ENCODE measurements at regions not wholly inside any gene's neighbourhood (a gene's known extent, or its start where the extent isn't known, plus 50 kb on each side); places are given as distances from the start of the nearest gene placed in this dataset.

- no peak for TF ChIP-seq Cebpa-rat (IDR thresholded peaks at IDR 0.05)
Measured at GRCh38 chr10:8449909-8450308, 395.4 kb downstream of the GATA3 start.

GRCh38 chr10:8453587-8453986 is 399.1 kb downstream of the GATA3 start:
- Histone ChIP-seq H3K36me3 (no peaks in the 10 kb centered on the region), H4K20me1 (no peaks in the 10 kb centered on the region), H3K27ac (no peak overlapping the region), H3K4me1 (no peaks in the 10 kb centered on the region), H3K4me3 (no peak overlapping the region), H3K9ac (no peak overlapping the region), H3K27me3 (no peaks in the 10 kb centered on the region), H3K4me2 (no peak overlapping the region), H3K9me3 (peaks cover 15% of the 10 kb centered on the region; the same call in 1 of the 2 replicates)
- TF ChIP-seq Cebpa-rat (IDR thresholded peaks at IDR 0.05): no peak

More at GRCh38 chr10:8449909-8450308, 395.4 kb downstream of the GATA3 start:
- no peak overlapping the region for H3K9ac ChIP-seq
- H4K20me1 ChIP-seq: no peaks in the 10 kb centered on the region
- no peaks in the 10 kb centered on the region for H3K36me3 ChIP-seq
- no peaks in the 10 kb centered on the region for H3K27me3 ChIP-seq
- no peak overlapping the region for H3K4me2 ChIP-seq
- H3K4me3 ChIP-seq: no peak overlapping the region
- H3K4me1 ChIP-seq: peaks cover 6% of the 10 kb centered on the region
- no peak overlapping the region for H3K27ac ChIP-seq
- H3K9me3 ChIP-seq: no peaks in the 10 kb centered on the region

DNA sequence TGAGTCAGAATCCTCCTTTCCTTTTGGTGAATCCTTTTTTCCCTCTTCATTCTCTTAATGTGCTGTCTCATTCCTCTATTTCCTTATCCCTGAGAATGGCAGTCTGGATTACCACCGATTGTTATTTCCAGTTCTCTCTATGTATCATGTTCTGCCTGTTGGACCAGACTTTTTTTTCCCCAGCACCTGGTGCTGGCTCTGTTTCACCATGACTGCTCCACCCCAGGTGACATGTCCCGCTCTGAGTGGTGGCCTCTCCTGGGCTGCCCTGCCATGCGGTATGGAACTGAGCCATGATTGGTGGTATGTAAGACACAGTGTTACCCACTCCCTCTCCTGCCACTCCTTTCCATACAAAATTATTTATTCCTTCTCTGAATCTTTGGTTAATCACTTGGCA is 399.9 kb downstream of the GATA3 start:
- no peak overlapping the region for H3K9ac ChIP-seq
- no peak for TF ChIP-seq Cebpa-rat (IDR thresholded peaks at IDR 0.05)
- no peak overlapping the region for H3K4me2 ChIP-seq
- H4K20me1 ChIP-seq: no peaks in the 10 kb centered on the region
- H3K4me3 ChIP-seq: no peak overlapping the region
- no peak overlapping the region for H3K27ac ChIP-seq
- no peaks in the 10 kb centered on the region for H3K4me1 ChIP-seq
- no peaks in the 10 kb centered on the region for H3K27me3 ChIP-seq
- H3K36me3 ChIP-seq: no peaks in the 10 kb centered on the region
- peaks cover 15% of the 10 kb centered on the region; the same call in 1 of the 2 replicates for H3K9me3 ChIP-seq

DNA sequence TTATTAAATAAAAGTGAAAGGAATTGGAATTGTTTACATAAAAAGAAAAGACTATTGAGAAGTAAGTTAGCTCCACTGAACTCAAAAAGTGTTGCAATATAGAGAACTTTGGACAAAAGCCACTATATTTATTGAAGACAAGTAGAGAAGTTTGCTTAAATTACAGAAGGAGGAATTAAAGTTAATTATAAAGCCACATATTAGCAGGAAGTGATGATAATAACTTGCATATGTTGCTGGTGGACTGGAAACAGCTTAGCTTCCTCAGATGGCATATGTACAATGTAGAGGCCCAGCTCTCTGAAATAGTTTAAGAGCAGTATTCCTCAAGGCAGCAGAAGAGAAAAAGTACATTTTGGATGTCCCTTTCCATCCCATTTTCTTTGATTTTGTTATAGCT is 400.7 kb downstream of the GATA3 start:
- Histone ChIP-seq H3K9ac (no peak overlapping the region), H3K4me3 (no peak overlapping the region), H3K9me3 (peaks cover 15% of the 10 kb centered on the region; the same call in 1 of the 2 replicates), H3K36me3 (no peaks in the 10 kb centered on the region), H4K20me1 (no peaks in the 10 kb centered on the region), H3K4me1 (no peaks in the 10 kb centered on the region), H3K4me2 (no peak overlapping the region), H3K27me3 (no peaks in the 10 kb centered on the region), H3K27ac (no peak overlapping the region)
- TF ChIP-seq Cebpa-rat (IDR thresholded peaks at IDR 0.05): no peak

DNA sequence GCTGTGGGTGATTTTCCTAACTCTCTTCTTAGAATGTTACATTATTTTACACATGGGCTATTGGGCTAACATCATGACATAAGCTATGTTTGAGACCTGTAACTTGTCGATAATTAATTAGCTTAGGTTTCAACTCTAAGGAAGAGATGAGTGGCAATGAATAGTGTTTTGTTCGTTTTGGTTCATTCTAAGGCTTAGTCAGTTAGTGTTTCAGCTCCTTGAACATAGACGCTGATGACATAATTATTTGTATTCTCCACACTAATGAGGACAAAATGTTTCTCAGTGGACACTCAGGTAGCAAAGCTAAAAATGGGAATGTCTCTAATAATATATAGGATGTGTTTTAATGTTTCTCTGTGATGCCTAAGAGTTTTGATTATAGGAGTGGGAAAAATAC is 401.9 kb downstream of the GATA3 start:
- H3K27ac ChIP-seq: no peak overlapping the region
- no peak overlapping the region for H3K4me2 ChIP-seq
- H3K4me3 ChIP-seq: no peak overlapping the region
- H3K36me3 ChIP-seq: no peaks in the 10 kb centered on the region
- H4K20me1 ChIP-seq: no peaks in the 10 kb centered on the region
- H3K9me3 ChIP-seq: peaks cover 15% of the 10 kb centered on the region; the same call in 1 of the 2 replicates
- no peak for TF ChIP-seq Cebpa-rat (IDR thresholded peaks at IDR 0.05)
- H3K4me1 ChIP-seq: no peaks in the 10 kb centered on the region
- no peak overlapping the region for H3K9ac ChIP-seq
- no peaks in the 10 kb centered on the region for H3K27me3 ChIP-seq

- H3K27me3 ChIP-seq: no peaks in the 10 kb centered on the region
- no peak for TF ChIP-seq Cebpa-rat (IDR thresholded peaks at IDR 0.05)
- no peaks in the 10 kb centered on the region for H4K20me1 ChIP-seq
- H3K9me3 ChIP-seq: peaks cover 15% of the 10 kb centered on the region; the same call in 1 of the 2 replicates
- no peak overlapping the region for H3K9ac ChIP-seq
- no peaks in the 10 kb centered on the region for H3K4me1 ChIP-seq
- H3K4me2 ChIP-seq: no peak overlapping the region
- no peaks in the 10 kb centered on the region for H3K36me3 ChIP-seq
- no peak overlapping the region for H3K4me3 ChIP-seq
- H3K27ac ChIP-seq: no peak overlapping the region
Measured at GRCh38 chr10:8460626-8461025, 406.1 kb downstream of the GATA3 start.

DNA sequence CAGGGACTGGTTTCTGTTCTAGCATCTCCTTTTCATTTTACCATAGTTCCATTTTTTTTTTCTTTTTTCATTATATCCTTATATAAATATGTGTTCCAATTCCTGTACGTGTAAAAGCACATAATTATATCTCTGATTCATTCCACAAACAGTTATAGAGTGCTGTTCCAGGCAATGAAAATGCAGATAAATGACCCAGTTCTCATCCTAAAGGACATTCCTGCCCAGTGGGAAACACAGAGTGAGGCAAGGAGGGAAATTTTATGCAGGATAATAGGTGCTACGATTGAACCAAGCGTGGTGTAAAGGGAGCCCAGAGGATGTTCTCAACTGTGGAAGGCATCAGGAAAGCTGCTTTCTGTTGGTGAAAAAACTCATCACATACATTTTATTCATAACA is 408.1 kb downstream of the GATA3 start:
- H3K27ac ChIP-seq: no peak overlapping the region
- no peaks in the 10 kb centered on the region for H3K4me1 ChIP-seq
- H3K36me3 ChIP-seq: no peaks in the 10 kb centered on the region
- no peak for TF ChIP-seq Cebpa-rat (IDR thresholded peaks at IDR 0.05)
- no peak overlapping the region for H3K4me3 ChIP-seq
- no peaks in the 10 kb centered on the region for H4K20me1 ChIP-seq
- H3K27me3 ChIP-seq: no peaks in the 10 kb centered on the region
- peaks cover 8% of the 10 kb centered on the region; the same call in 1 of the 2 replicates for H3K9me3 ChIP-seq
- no peak overlapping the region for H3K9ac ChIP-seq
- no peak overlapping the region for H3K4me2 ChIP-seq

- no peaks in the 10 kb centered on the region for H4K20me1 ChIP-seq
- H3K27me3 ChIP-seq: no peaks in the 10 kb centered on the region
- H3K9me3 ChIP-seq: no peaks in the 10 kb centered on the region
- no peaks in the 10 kb centered on the region for H3K36me3 ChIP-seq
- no peak overlapping the region for H3K27ac ChIP-seq
- TF ChIP-seq Cebpa-rat (IDR thresholded peaks at IDR 0.05): no peak
- no peak overlapping the region for H3K9ac ChIP-seq
- H3K4me2 ChIP-seq: no peak overlapping the region
- no peaks in the 10 kb centered on the region for H3K4me1 ChIP-seq
- H3K4me3 ChIP-seq: no peak overlapping the region
Measured at GRCh38 chr10:8463853-8464252, 409.4 kb downstream of the GATA3 start.

DNA sequence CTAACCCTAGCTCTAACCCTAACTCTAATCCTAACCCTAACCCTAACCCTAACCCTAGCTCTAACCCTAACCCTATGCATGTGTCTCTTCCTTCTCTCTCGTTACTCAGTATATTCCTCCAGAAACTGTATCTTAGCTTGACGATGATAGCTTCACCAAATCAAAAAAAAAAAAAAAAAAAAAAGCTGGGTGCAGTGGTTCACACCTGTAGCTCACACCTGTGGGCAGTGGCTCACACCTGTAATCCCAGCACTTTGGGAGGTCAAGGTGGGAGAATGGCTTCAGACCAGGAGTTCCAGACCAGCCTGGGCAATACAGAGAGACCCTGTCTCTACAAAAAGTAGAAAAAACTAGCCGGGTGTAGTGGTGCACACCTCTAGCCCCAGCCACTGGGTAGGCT is 414.0 kb downstream of the GATA3 start:
- H3K4me3 ChIP-seq: no peak overlapping the region
- H3K27ac ChIP-seq: no peak overlapping the region
- no peak overlapping the region for H3K9ac ChIP-seq
- H3K4me1 ChIP-seq: no peaks in the 10 kb centered on the region
- no peaks in the 10 kb centered on the region for H3K9me3 ChIP-seq
- H4K20me1 ChIP-seq: no peaks in the 10 kb centered on the region
- no peaks in the 10 kb centered on the region for H3K27me3 ChIP-seq
- no peaks in the 10 kb centered on the region for H3K36me3 ChIP-seq
- no peak for TF ChIP-seq Cebpa-rat (IDR thresholded peaks at IDR 0.05)
- no peak overlapping the region for H3K4me2 ChIP-seq

DNA sequence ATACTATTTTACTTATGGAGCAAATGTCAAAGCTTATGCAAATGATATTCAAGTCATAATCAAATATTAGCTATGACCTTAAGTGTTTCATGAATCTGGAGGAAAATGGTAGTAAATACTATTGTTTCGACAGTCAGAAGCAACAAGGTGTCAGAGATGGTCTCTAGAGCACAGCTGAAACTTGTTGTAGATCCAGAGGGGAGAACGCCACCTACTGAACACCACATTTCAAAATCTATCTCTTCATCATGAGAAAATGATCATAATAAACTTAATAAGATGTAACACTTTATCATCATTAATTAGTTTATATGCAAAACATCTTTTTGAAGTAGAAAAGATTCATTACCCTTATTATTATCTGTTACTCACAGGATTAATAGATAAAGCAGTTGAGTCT is 418.7 kb downstream of the GATA3 start:
- no peaks in the 10 kb centered on the region for H4K20me1 ChIP-seq
- no peaks in the 10 kb centered on the region for H3K27me3 ChIP-seq
- no peaks in the 10 kb centered on the region for H3K4me1 ChIP-seq
- H3K36me3 ChIP-seq: no peaks in the 10 kb centered on the region
- H3K9me3 ChIP-seq: peaks cover 5% of the 10 kb centered on the region
- H3K27ac ChIP-seq: no peak overlapping the region
- no peak overlapping the region for H3K9ac ChIP-seq
- no peak overlapping the region for H3K4me3 ChIP-seq
- TF ChIP-seq Cebpa-rat (IDR thresholded peaks at IDR 0.05): no peak
- H3K4me2 ChIP-seq: no peak overlapping the region

- no peak overlapping the region for H3K4me2 ChIP-seq
- H3K27ac ChIP-seq: no peak overlapping the region
- H3K27me3 ChIP-seq: no peaks in the 10 kb centered on the region
- H3K36me3 ChIP-seq: no peaks in the 10 kb centered on the region
- no peak for TF ChIP-seq Cebpa-rat (IDR thresholded peaks at IDR 0.05)
- H3K4me1 ChIP-seq: no peaks in the 10 kb centered on the region
- H3K4me3 ChIP-seq: no peak overlapping the region
- no peaks in the 10 kb centered on the region for H4K20me1 ChIP-seq
- peaks cover 5% of the 10 kb centered on the region for H3K9me3 ChIP-seq
- no peak overlapping the region for H3K9ac ChIP-seq
Measured at GRCh38 chr10:8477300-8477699, 422.8 kb downstream of the GATA3 start.

All from BLaER1 (cell line).